SK-N-MC (cell line): ENCODE measurements at regions not wholly inside any gene's neighbourhood (a gene's known extent, or its start where the extent isn't known, plus 50 kb on each side); places are given as distances from the start of the nearest gene placed in this dataset.

ENCODE experiments used
- DNase-seq: peaks from one replicate; pipeline ENCODE4 v3.0.0-alpha.2; 2011; ENCODE audit warnings: low read depth, low spot score
- H3K27ac ChIP-seq: fragments of 200-600 bp; sonication (generic); 2 replicates; pipeline ENCODE4 v1.5.1; 2016; ENCODE audit warnings: mixed run types
- H3K36me3 ChIP-seq: fragments of 200-600 bp; sonication (generic); 2 replicates; pipeline ENCODE4 v1.6.1; 2017; ENCODE audit warnings: antibody characterized with exemption, low read length, mixed read lengths; ENCODE audit not compliant: insufficient read depth
- H3K4me3 ChIP-seq: fragments of 200-600 bp; sonication (generic); 2 replicates; pipeline ENCODE4 v1.5.1; 2016
- H3K9ac ChIP-seq: fragments of 200-600 bp; sonication (generic); 2 replicates; pipeline ENCODE4 v1.8.0; 2017; ENCODE audit warnings: mixed run types, mixed read lengths; ENCODE audit not compliant: insufficient read length
- H3K9me3 ChIP-seq: fragments of 200-600 bp; sonication (generic); 2 replicates; pipeline ENCODE4 v1.6.1; 2017; ENCODE audit warnings: low read depth, mild to moderate bottlenecking, antibody characterized with exemption, low read length, moderate library complexity, mixed read lengths
- EZH2 ChIP-seq: fragments of 200-600 bp; sonication (generic); IDR thresholded peaks from one replicate; pipeline ENCODE4 v1.6.1; 2017; ENCODE audit warnings: antibody characterized with exemption
- FOXP2 ChIP-seq: optimal IDR thresholded peaks from 2 replicates; pipeline ENCODE3; 2011; ENCODE audit warnings: mild to moderate bottlenecking, moderate library complexity; ENCODE audit not compliant: insufficient read depth; ENCODE audit errors: extremely low read length, control extremely low read depth
- POLR2AphosphoS5 ChIP-seq: IDR thresholded peaks from 2 replicates; pipeline ENCODE4 v1.6.1; 2012; ENCODE audit warnings: mild to moderate bottlenecking, low read depth, low read length, borderline replicate concordance

GRCh38 chr14:62077676-62078261 is 315.5 kb downstream of the SNAPC1 start:
- no peak for DNase-seq
- Histone ChIP-seq H3K27ac (no peak overlapping the region), H3K4me3 (no peak overlapping the region), H3K36me3 (no peaks in the 10 kb centered on the region), H3K9ac (no peak overlapping the region), H3K9me3 (no peaks in the 10 kb centered on the region)
- TF ChIP-seq FOXP2 (no peak), POLR2AphosphoS5 (no peak), EZH2 (no peak)

GRCh38 chr14:62079038-62079437 is 316.8 kb downstream of the SNAPC1 start:
- no peak overlapping the region for H3K27ac ChIP-seq

DNA sequence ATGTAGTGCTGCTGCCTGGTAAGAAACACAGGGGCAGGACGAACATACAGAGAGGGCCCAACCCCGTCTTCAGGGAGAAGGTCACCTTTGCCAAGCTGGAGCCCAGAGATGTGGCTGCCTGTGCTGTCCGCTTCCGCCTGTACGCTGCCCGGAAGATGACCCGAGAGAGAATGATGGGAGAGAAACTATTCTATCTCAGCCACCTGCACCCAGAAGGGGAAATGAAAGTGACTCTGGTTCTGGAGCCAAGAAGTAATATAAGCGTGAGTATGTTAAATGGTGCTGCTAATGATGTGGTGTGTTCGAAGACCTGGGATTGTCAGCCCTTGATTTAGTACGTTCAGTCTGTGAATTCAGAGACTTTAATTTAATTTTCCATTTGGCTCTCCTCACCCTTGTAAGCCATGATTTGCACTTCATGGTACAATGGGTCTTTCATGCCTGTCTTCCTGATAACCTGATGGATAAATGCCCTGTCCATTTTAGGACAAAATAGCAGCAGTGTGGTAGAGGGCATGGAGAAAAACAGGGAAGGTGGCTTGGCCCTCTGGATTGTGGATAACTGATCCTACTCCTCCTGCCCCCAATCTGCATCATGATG is 318.9 kb downstream of the SNAPC1 start:
- Histone ChIP-seq H3K9ac (no peak overlapping the region), H3K9me3 (no peaks in the 10 kb centered on the region), H3K36me3 (no peaks in the 10 kb centered on the region), H3K27ac (no peak overlapping the region), H3K4me3 (no peak overlapping the region)
- TF ChIP-seq EZH2: no peak
- no peak for TF ChIP-seq FOXP2
- TF ChIP-seq POLR2AphosphoS5: no peak
- DNase-seq: no peak

More at GRCh38 chr14:62079038-62079437, 316.8 kb downstream of the SNAPC1 start:
- DNase-seq: no peak
- H3K9me3 ChIP-seq: no peaks in the 10 kb centered on the region
- TF ChIP-seq FOXP2 (no peak), POLR2AphosphoS5 (no peak), EZH2 (no peak)
- no peak overlapping the region for H3K4me3 ChIP-seq
- H3K9ac ChIP-seq: no peak overlapping the region
- H3K36me3 ChIP-seq: no peaks in the 10 kb centered on the region

GRCh38 chr14:62081951-62082350 is 319.7 kb downstream of the SNAPC1 start:
- DNase-seq: no peak
- H3K4me3 ChIP-seq: no peak overlapping the region
- no peaks in the 10 kb centered on the region for H3K9me3 ChIP-seq
- TF ChIP-seq EZH2 (no peak), FOXP2 (no peak), POLR2AphosphoS5 (no peak)
- no peak overlapping the region for H3K27ac ChIP-seq
- H3K36me3 ChIP-seq: no peaks in the 10 kb centered on the region
- no peak overlapping the region for H3K9ac ChIP-seq

GRCh38 chr14:62082779-62083178 is 320.6 kb downstream of the SNAPC1 start:
- H3K9ac ChIP-seq: no peak overlapping the region
- H3K9me3 ChIP-seq: no peaks in the 10 kb centered on the region
- DNase-seq: no peak
- no peak for TF ChIP-seq EZH2
- TF ChIP-seq POLR2AphosphoS5: no peak
- TF ChIP-seq FOXP2: no peak
- H3K36me3 ChIP-seq: no peaks in the 10 kb centered on the region
- H3K4me3 ChIP-seq: no peak overlapping the region
- H3K27ac ChIP-seq: no peak overlapping the region

- Histone ChIP-seq H3K4me3 (no peak overlapping the region), H3K27ac (no peak overlapping the region), H3K36me3 (no peaks in the 10 kb centered on the region), H3K9ac (no peak overlapping the region), H3K9me3 (no peaks in the 10 kb centered on the region)
- TF ChIP-seq FOXP2 (no peak), POLR2AphosphoS5 (no peak), EZH2 (no peak)
- no peak for DNase-seq
Measured at GRCh38 chr14:62084020-62084419, 321.8 kb downstream of the SNAPC1 start.

- no peak for TF ChIP-seq POLR2AphosphoS5
- TF ChIP-seq FOXP2: no peak
- no peak for TF ChIP-seq EZH2
- Histone ChIP-seq H3K4me3 (no peak overlapping the region), H3K9me3 (no peaks in the 10 kb centered on the region), H3K9ac (no peak overlapping the region), H3K36me3 (no peaks in the 10 kb centered on the region), H3K27ac (no peak overlapping the region)
- DNase-seq: no peak
Measured at GRCh38 chr14:62087191-62087590, 325.0 kb downstream of the SNAPC1 start.

DNA sequence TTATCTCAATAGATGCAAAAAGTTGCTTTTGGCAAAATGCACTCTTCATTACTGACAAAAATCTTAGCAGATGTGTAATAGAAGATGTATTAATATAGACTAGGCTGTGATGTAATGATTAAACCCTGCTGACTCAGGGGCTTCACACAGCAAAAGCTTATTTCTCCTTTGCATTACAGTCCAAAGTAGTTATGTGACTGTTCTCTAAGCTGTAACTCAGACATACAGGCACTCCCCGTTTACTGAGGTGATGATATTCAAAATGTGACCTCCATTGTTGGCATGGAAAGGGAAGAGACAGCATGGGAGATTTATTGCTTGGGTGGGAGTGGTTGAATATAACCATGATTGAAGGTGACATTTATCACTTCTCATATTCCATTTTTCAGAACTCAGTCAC is 331.5 kb downstream of the SNAPC1 start:
- no peak for DNase-seq
- Histone ChIP-seq H3K27ac (no peak overlapping the region), H3K9ac (no peak overlapping the region), H3K36me3 (no peaks in the 10 kb centered on the region), H3K4me3 (no peak overlapping the region), H3K9me3 (no peaks in the 10 kb centered on the region)
- TF ChIP-seq EZH2 (no peak), FOXP2 (no peak), POLR2AphosphoS5 (no peak)

- Histone ChIP-seq H3K36me3 (no peaks in the 10 kb centered on the region), H3K27ac (no peak overlapping the region), H3K4me3 (no peak overlapping the region), H3K9ac (no peak overlapping the region), H3K9me3 (no peaks in the 10 kb centered on the region)
- TF ChIP-seq POLR2AphosphoS5: no peak
- TF ChIP-seq FOXP2: no peak
- no peak for TF ChIP-seq EZH2
- DNase-seq: no peak
Measured at GRCh38 chr14:62097072-62097471, 334.9 kb downstream of the SNAPC1 start.
